Testis (tissue), 2 donors: ENCODE measurements at regions not wholly inside any gene's neighbourhood (a gene's known extent, or its start where the extent isn't known, plus 50 kb on each side); places are given as distances from the start of the nearest gene placed in this dataset.
A peak's percentile ranks its signal among the peaks of the same experiment; 100 is the strongest.

Experiments used
- DNase-seq: peaks from one replicate; pipeline ENCODE4 v3.0.0-alpha.2; 2019
- H3K27ac ChIP-seq, 2 donors: fragments of 200-600 bp; sonication (generic); one replicate each; pipeline ENCODE4 v1.5.1; 2019
- H3K27me3 ChIP-seq: fragments of 200-600 bp; sonication (generic); one replicate; pipeline ENCODE4 v1.5.1; 2019
- H3K36me3 ChIP-seq: fragments of 200-600 bp; sonication (generic); one replicate; pipeline ENCODE4 v1.5.1; 2017; ENCODE audit warnings: low read depth; ENCODE audit errors: missing control alignments
- H3K4me1 ChIP-seq: fragments of 200-600 bp; sonication (generic); one replicate; pipeline ENCODE4 v1.5.1; 2019
- H3K4me3 ChIP-seq, 2 donors: fragments of 200-600 bp; sonication (generic); one replicate each; pipeline ENCODE4 v1.5.1; 2017 to 2019
- H3K9me3 ChIP-seq: fragments of 200-600 bp; sonication (generic); one replicate; pipeline ENCODE4 v1.5.1; 2017
- POLR2A ChIP-seq: fragments of 450-650 bp; IDR thresholded peaks from one replicate; pipeline ENCODE4 v1.6.1; 2017; ENCODE audit warnings: antibody characterized with exemption, mild to moderate bottlenecking, moderate library complexity
- WGBS, 2 donors: methylation state at CpG; one replicate each; pipeline ENCODE4 v1.1.5; 2018; 5-methylcytosine and 5-hydroxymethylcytosine counted together
- intact Hi-C: fragments of 100-400 bp; cut with DNase I; formaldehyde crosslinking; loops from one replicate; pipeline ENCODE4 v1.15.1; 2023; ENCODE audit warnings: low total_unique reads
- TF ChIP-seq, protein P1 (sequence below), 3 experiments: fragments of 450-650 bp in 2 of 3; fragments of 200-600 bp in 1 of 3; sonication (generic) in 1 of 3; IDR thresholded peaks; one replicate each; pipeline ENCODE4 v1.5.1; 2016 to 2019; ENCODE audit warnings: antibody characterized with exemption in 3 of 3, mild to moderate bottlenecking in 2 of 3, moderate library complexity in 1 of 3

DNA sequence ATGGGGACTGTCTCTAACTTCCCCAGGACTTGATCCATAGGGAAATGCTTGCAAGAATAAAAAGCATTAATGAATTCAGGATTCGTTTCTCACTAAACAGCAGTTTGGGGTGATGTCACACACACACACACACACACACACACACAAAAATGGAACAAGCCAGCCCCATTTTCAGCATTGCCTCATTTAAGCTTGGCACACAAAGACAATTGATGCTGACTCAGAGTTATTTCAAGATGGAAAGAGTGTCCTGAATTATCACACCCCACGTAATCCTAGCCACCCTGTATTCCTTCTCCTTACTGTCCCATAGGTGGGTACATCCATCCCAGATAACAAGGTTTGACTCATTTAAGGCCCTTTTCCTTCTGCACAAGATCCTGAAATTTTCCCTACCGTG is 345.1 kb upstream of the HS3ST1 start:
- no peak overlapping the region for H3K4me3 ChIP-seq
- 90 to 93% methylated on average over 3 of the region's 3 CpGs for WGBS, 2 donors
- H3K4me1 ChIP-seq, result no peaks in the 10 kb centered on the region
- H3K27me3 ChIP-seq, result no peaks in the 10 kb centered on the region
- intact Hi-C loops, result no loop called here
- H3K36me3 ChIP-seq, result no peaks in the 10 kb centered on the region
- no peak overlapping the region for H3K27ac ChIP-seq
- TF ChIP-seq, protein P1, sequence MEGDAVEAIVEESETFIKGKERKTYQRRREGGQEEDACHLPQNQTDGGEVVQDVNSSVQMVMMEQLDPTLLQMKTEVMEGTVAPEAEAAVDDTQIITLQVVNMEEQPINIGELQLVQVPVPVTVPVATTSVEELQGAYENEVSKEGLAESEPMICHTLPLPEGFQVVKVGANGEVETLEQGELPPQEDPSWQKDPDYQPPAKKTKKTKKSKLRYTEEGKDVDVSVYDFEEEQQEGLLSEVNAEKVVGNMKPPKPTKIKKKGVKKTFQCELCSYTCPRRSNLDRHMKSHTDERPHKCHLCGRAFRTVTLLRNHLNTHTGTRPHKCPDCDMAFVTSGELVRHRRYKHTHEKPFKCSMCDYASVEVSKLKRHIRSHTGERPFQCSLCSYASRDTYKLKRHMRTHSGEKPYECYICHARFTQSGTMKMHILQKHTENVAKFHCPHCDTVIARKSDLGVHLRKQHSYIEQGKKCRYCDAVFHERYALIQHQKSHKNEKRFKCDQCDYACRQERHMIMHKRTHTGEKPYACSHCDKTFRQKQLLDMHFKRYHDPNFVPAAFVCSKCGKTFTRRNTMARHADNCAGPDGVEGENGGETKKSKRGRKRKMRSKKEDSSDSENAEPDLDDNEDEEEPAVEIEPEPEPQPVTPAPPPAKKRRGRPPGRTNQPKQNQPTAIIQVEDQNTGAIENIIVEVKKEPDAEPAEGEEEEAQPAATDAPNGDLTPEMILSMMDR (IDR thresholded peaks at IDR 0.05), result no peak
- TF ChIP-seq POLR2A, result no peak
- no peak for DNase-seq
- no peaks in the 10 kb centered on the region for H3K9me3 ChIP-seq

DNA sequence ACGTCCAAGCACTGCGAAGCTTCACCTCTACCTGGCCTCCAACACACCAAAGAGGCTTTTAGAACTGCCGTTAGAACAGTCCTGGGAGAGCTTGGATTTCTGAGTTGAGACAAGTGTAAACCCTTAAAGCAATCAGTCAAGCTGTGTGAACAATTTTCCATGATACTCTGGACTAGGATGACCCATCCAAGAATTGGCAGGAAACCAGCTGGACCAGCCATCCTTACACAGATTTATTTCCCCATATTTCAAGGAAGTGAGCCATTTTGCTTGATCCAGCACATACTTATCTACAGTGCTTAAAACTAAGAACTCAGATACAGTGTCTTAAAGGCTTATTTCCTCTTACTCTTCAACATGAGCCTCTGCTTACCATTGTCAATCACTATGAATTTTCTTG is 340.7 kb upstream of the HS3ST1 start:
- TF ChIP-seq, protein P1 (IDR thresholded peaks at IDR 0.05), result no peak
- TF ChIP-seq POLR2A, result no peak
- WGBS, 2 donors, result 93 to 97% methylated on average over 3 of the region's 3 CpGs
- H3K4me3 ChIP-seq, result no peak overlapping the region
- no peaks in the 10 kb centered on the region for H3K27me3 ChIP-seq
- intact Hi-C loops, result no loop called here
- H3K9me3 ChIP-seq, result no peaks in the 10 kb centered on the region
- H3K4me1 ChIP-seq, result no peaks in the 10 kb centered on the region
- H3K36me3 ChIP-seq, result no peaks in the 10 kb centered on the region
- H3K27ac ChIP-seq, result no peak overlapping the region
- no peak for DNase-seq

DNA sequence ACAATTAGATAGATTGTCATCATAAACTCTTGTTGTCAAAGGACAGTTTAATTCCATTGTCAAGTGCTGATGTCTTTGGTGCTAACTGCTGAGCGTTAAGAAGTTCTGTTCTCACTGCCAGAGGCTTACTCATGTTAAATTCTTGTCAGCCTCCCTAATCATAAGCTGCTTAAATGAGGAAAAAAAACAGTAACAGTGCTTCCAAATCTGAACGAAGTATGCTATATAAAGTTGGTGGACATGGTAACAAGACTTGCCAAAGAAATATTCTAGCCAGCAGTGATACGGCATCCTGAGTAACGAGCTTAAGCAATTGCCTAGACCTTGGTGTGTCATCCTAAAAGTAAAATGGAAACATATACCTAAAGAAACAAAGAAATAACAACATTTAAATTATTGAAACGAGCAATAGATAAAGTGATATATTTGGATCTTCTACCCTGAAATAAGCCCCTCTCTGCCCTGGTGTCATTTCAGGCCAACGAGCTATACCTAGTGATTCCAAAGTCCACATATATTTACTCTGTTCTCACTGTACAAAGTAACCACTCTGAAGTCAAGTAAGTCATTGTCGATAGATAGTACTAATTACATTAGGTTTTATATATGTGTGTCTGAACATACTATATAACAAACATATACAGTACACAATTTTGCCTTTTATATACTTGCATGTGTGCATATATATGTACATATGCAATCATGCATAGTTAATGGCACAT is 339.7 kb upstream of the HS3ST1 start:
- 80 to 87% methylated on average over 7 of the region's 7 CpGs for WGBS, 2 donors
- Histone ChIP-seq H3K27me3 (no peaks in the 10 kb centered on the region), H3K36me3 (no peaks in the 10 kb centered on the region), H3K27ac (no peak overlapping the region), H3K9me3 (no peaks in the 10 kb centered on the region), H3K4me1 (no peaks in the 10 kb centered on the region), H3K4me3 (no peak overlapping the region)
- intact Hi-C loops, result no loop called here
- TF ChIP-seq, protein P1 (IDR thresholded peaks at IDR 0.05), result no peak
- TF ChIP-seq POLR2A, result no peak
- no peak for DNase-seq

DNA sequence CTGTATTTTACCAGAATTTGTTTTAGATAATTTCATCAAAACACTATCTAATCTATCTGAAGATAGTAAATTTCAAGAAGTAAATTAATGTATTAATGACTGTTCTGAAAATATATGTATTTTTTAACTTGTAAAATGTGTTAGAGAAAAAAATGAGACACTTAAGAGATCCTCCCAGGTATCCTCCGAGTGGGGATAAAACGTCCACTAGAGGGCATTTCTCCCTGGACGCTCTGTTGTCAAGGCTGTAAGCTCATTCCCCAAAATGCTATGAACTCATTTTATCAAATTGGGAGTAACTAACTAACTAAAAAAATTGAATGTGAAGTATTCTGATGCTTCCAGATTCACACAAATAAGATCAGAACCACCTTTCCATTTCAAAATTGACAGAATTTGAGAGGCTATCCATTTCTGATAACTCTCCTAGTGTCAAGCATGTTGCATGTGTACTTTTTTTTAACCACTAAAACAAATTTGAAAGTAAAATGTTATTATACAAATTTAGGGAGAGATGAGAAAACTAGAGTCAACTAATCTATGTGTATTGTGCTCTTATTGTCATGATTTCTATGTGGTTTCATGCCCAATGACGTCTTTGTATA is 337.3 kb upstream of the HS3ST1 start:
- Histone ChIP-seq H3K4me3 (no peak overlapping the region), H3K27me3 (no peaks in the 10 kb centered on the region), H3K4me1 (no peaks in the 10 kb centered on the region), H3K9me3 (no peaks in the 10 kb centered on the region), H3K27ac (no peak overlapping the region), H3K36me3 (no peaks in the 10 kb centered on the region)
- peak; percentile 26 for DNase-seq
- 35 to 43% methylated on average over 4 of the region's 4 CpGs for WGBS, 2 donors
- intact Hi-C loops, result no loop called here
- TF ChIP-seq, protein P1 (IDR thresholded peaks at IDR 0.05), result peak in 2 of 3 experiments; percentile 41 to 74
- TF ChIP-seq POLR2A, result no peak
